HG03103 (cell line): ENCODE measurements at regions not wholly inside any gene's neighbourhood (a gene's known extent, or its start where the extent isn't known, plus 50 kb on each side); places are given as distances from the start of the nearest gene placed in this dataset.

Experiments
- ATAC-seq: cut with Tn5 transposase; IDR thresholded peaks from one replicate; pipeline ENCODE4 v1.9.1; 2021; ENCODE audit warnings: low read depth; ENCODE audit not compliant: unreplicated experiment

DNA sequence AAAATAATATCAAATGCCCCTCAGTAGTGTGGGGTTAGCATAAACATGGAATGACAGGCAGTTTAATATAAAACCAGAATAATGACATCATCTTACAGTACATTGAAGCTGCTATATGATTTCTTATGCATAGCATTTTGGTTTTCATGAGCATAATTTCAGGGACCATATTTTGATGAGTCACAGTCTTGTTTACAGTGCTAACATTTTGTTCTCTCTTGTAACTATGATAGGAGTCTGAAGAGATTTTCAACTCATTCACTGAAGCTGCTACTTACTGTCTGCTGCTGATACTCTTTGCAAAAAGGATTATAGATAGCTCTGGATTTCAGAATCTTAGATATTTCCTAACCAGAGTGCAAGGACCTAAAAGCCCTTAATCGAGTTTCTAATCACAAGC, 92.6 kb upstream of the CCDC54 start:
- no peak for ATAC-seq

DNA sequence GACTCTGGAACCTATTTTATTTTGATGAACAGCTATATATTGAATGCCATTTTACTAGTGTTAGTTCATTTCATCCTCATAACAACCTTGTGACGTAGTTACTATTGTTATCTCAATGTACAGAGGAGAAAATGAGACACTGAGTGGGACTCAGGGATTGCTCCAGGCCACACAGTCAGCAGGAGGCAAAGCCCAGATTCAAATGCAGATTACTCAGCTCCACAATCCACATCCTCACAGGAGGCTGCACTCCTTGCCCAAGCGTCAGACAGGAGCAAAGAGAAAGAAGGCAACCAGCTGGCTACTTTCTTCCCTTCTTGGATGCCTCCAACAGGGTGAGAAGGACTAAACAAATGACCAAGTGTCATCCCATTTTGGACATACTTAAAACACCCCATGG, 92.0 kb upstream of the CCDC54 start:
- ATAC-seq, result no peak

DNA sequence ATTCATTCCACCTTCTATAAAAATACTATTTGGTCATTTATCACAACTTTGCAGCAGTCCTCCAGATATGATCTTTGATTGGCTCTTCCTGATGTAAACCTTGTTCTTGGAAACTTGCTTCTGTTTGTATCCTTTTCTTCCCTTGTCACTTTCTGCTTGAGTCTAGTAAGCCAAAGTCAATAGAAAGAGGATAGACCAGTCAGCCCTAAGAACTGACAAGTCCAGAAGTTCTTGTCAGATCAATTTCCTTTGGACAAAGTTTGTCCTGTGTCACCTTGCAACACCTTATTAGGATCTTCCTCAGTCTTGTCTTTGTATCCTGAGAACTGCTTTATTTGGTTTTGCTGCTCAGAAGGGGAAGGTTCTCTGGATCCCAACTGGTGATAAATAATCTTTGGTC, 87.9 kb upstream of the CCDC54 start:
- no peak for ATAC-seq

GRCh38 chr3:107294117-107294516, 83.1 kb upstream of the CCDC54 start:
- no peak for ATAC-seq

- ATAC-seq, result no peak
Observed at GRCh38 chr3:107297597-107297996, 79.6 kb upstream of the CCDC54 start.

- no peak for ATAC-seq
Observed at GRCh38 chr3:107307205-107307604, 70.0 kb upstream of the CCDC54 start.

GRCh38 chr3:107308716-107309115, 68.5 kb upstream of the CCDC54 start:
- ATAC-seq, result no peak

GRCh38 chr3:107309312-107309711, 67.9 kb upstream of the CCDC54 start:
- ATAC-seq, result no peak

DNA sequence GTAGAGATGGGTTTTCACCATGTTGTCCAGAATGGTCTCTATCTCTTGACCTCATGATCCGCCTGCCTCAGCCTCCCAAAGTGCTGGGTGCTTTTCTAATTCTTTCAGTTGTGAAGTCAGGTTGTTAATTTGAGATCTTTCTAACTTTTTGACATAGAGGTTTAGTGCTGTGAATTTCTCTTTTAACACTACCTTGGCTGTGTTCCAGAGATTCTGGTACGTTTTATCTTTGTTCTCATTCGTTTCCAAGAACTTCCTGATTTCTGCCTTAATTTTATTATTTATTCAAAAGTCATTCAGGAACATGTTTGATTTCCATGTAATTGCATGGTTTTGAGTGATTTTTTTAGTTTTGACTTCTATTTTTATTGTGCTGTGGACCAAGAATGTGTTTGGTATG, 63.5 kb upstream of the CCDC54 start:
- ATAC-seq, result no peak

GRCh38 chr3:107315141-107315540, 62.1 kb upstream of the CCDC54 start:
- no peak for ATAC-seq

DNA sequence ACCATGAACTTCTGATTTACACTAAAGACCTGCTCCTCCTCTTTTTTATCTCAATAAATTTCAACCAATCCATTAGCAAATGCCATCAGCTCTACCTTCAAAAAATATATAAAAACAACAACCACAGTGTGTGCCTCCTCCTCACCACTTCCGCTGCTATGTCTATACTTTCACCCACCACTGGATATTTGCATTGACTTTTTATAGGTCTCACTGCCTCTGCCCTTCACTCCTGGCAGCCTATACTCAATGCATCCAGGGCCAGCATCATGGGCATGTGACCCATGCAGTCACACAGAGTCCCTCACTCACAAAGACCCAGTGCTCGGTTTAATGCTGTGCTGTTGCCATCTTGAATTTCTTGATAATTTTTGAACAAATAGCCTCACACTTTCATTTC, 53.5 kb upstream of the CCDC54 start:
- ATAC-seq, result no peak

DNA sequence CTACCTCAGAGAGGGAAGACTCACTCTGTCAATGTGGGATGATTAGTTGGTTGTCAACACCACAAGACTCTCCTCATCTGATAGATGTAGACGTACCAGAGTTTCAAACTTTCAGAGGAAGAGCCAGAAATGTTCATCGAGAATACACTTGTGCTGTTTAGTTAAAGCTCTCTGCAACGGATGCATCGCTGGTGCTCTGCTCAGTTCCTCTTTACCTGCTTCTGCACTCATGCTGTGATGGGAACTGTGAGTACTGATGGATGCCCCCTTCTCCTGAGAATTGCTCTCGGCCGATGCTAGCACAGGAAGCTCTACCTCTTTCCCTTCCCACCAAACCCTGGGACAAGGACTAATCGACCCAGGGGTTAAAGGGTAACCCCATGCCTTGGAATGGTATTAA, 51.8 kb upstream of the CCDC54 start:
- no peak for ATAC-seq
